HFF-Myc (cell line): ENCODE measurements at regions not wholly inside any gene's neighbourhood (a gene's known extent, or its start where the extent isn't known, plus 50 kb on each side); places are given as distances from the start of the nearest gene placed in this dataset.

Source experiments
- DNase-seq: peaks from one replicate; pipeline ENCODE4 v3.0.0-alpha.2; 2011; ENCODE audit warnings: low read depth; ENCODE audit errors: extremely low read depth
- H3K4me3 ChIP-seq: replicated peaks from 2 replicates; pipeline ENCODE4 v1.5.1; 2011; ENCODE audit warnings: low read depth, mild to moderate bottlenecking, control low read depth, low read length
- TF ChIP-seq, protein P1 (sequence below): IDR thresholded peaks from 2 replicates; pipeline ENCODE4 v1.5.1; 2012; ENCODE audit warnings: mild to moderate bottlenecking, low read depth, low read length, control low read depth; ENCODE audit errors: missing control alignments

DNA sequence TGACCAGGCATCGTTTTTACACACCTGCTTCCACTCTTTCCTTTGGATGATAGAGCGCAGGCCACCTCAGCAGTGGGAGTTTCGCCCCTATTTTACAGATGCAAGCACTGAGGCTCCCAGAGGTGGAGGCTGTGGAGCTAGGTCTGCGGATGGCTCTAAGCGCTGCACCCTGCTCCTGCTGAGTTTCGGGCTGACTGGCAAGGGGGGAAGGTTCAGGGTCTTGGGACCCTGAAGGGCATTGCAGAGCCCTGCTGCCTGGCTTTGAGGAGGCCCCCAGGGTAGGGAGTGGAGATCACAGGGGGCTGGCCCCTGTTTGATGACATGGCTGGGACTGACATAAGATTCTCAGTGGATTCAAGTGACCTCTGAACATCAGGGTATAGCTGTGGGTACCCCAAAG, 62.8 kb upstream of the NKX1-1 start:
- TF ChIP-seq, protein P1, sequence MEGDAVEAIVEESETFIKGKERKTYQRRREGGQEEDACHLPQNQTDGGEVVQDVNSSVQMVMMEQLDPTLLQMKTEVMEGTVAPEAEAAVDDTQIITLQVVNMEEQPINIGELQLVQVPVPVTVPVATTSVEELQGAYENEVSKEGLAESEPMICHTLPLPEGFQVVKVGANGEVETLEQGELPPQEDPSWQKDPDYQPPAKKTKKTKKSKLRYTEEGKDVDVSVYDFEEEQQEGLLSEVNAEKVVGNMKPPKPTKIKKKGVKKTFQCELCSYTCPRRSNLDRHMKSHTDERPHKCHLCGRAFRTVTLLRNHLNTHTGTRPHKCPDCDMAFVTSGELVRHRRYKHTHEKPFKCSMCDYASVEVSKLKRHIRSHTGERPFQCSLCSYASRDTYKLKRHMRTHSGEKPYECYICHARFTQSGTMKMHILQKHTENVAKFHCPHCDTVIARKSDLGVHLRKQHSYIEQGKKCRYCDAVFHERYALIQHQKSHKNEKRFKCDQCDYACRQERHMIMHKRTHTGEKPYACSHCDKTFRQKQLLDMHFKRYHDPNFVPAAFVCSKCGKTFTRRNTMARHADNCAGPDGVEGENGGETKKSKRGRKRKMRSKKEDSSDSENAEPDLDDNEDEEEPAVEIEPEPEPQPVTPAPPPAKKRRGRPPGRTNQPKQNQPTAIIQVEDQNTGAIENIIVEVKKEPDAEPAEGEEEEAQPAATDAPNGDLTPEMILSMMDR: no peak
- H3K4me3 ChIP-seq: no peak overlapping the region
- DNase-seq: no peak

DNA sequence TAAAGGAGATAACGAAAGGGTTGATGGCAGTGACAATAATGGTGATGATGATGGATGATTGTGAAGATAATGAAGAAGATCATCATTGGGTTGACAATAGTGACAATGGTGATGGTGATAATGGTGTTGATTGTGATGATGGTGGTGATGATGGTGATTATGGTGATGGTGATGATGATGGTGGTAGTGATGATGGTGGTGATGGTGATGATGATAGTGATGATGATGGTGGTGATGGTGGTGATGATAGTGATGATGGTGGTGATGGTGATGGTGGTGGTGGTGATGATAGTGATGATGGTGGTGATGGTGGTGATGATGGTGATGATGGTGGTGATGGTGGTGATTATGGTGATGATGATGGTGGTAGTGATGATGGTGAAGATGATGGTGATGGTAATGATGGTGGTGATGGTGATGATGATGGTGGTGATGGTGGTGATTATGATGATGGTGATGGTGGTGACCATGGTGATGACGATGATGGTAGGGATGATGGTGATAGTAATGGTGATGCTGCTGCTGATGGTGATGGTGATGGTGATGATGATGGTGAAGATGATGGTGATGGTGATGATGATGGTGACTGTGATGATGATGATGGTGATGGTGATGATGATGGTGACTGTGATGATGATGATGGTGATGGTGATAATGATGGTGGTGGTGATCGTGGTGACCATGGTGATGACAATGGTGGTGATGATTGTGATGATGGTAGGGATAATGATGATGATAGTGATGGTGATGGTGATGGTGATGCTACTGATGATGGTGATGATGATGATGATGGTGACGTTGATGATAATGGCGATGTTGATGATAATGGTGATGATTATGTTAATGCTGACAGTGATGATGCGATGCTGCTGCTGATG, 61.6 kb upstream of the NKX1-1 start:
- no peak for DNase-seq
- no peak overlapping the region for H3K4me3 ChIP-seq
- TF ChIP-seq, protein P1: no peak

DNA sequence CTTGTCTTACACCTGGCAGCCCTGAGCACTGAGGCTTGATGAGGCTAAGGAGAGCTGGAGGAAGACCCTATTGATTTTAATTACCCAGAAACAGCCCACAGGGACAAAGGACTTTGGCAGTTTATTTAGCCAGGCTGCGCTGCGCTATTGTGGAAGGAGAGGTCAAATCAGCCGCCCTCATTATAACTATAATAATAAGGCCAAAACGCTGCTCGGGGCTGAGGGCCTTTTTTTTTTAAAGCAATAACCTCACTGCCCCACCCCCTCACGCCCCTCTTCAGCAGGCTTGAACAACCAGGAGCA, 60.6 kb upstream of the NKX1-1 start:
- no peak for DNase-seq
- no peak overlapping the region for H3K4me3 ChIP-seq
- TF ChIP-seq, protein P1: no peak

- TF ChIP-seq, protein P1: no peak
- DNase-seq: no peak
- no peak overlapping the region for H3K4me3 ChIP-seq
These were observed 60.0 kb upstream of the NKX1-1 start for GRCh38 chr4:1466034-1466862.

GRCh38 chr4:1465173-1466033, 59.2 kb upstream of the NKX1-1 start:
- DNase-seq: no peak
- H3K4me3 ChIP-seq: no peak overlapping the region
- TF ChIP-seq, protein P1: no peak

- H3K4me3 ChIP-seq: no peak overlapping the region
- no peak for DNase-seq
- TF ChIP-seq, protein P1: no peak
These were observed 58.4 kb upstream of the NKX1-1 start for GRCh38 chr4:1464581-1465171.
